IMR-90 (cell line): ENCODE measurements at regions not wholly inside any gene's neighbourhood (a gene's known extent, or its start where the extent isn't known, plus 50 kb on each side); places are given as distances from the start of the nearest gene placed in this dataset.

ENCODE experiments used
- ATAC-seq: fragments of 200-7000 bp; cut with Tn5 transposase; 2 replicates; pipeline ENCODE4 v1.9.1; 2020; ENCODE audit warnings: low read depth, mild to moderate bottlenecking, moderate library complexity
- BruUV-seq: library from RNA; stranded (reverse); fragments of 400-500 nt; replicated peaks from 2 replicates; lab custom pipeline; 2021; lab: Mats Ljungman, UMichigan
- CTCF ChIA-PET: fragments of 300-600 bp; formaldehyde crosslinking; extraction: SDS; loops from one replicate; lab custom pipeline; 2021; ENCODE audit warnings: antibody characterized with exemption; lab: Yijun Ruan, JAX
- POLR2A ChIA-PET: fragments of 300-600 bp; sonication (Branson Sonifier 250); formaldehyde crosslinking; loops from one replicate; lab custom pipeline; 2022; ENCODE audit warnings: antibody characterized with exemption; ENCODE audit not compliant: unreplicated experiment; lab: Charles Lee
- DNase-seq: peaks from one replicate; pipeline ENCODE4 v3.0.0; 2013
- H2AFZ ChIP-seq: replicated peaks from 2 replicates; pipeline ENCODE3; 2013; ENCODE audit warnings: low read length, mild to moderate bottlenecking; ENCODE audit not compliant: poor library complexity
- H2AK5ac ChIP-seq: 2 replicates; pipeline ENCODE4 v1.6.1; 2013; ENCODE audit warnings: low read depth, low read length, inconsistent platforms
- H2AK9ac ChIP-seq: replicated peaks from 2 replicates; pipeline ENCODE3; 2013; ENCODE audit warnings: mild to moderate bottlenecking, low read depth, low read length, moderate library complexity; ENCODE audit not compliant: poor library complexity
- H2BK120ac ChIP-seq: 2 replicates; pipeline ENCODE4 v1.6.1; 2013; ENCODE audit warnings: low read depth, low read length, inconsistent platforms
- H2BK15ac ChIP-seq: 3 replicates; pipeline ENCODE4 v1.6.1; 2013; ENCODE audit warnings: low read depth, low read length, inconsistent platforms
- H2BK20ac ChIP-seq: 2 replicates; pipeline ENCODE4 v1.6.1; 2013; ENCODE audit warnings: low read depth, mild to moderate bottlenecking, inconsistent platforms, low read length, moderate library complexity
- H2BK5ac ChIP-seq: 2 replicates; pipeline ENCODE4 v1.6.1; 2013; ENCODE audit warnings: mild to moderate bottlenecking, low read depth, low read length, inconsistent platforms; ENCODE audit not compliant: poor library complexity, severe bottlenecking
- H3K14ac ChIP-seq: replicated peaks from 2 replicates; pipeline ENCODE4 v1.6.1; 2013; ENCODE audit warnings: low read depth, low read length, inconsistent platforms
- H3K18ac ChIP-seq: 2 replicates; pipeline ENCODE4 v1.6.1; 2013; ENCODE audit warnings: low read depth, low read length, control low read depth
- H3K23ac ChIP-seq: 2 replicates; pipeline ENCODE4 v1.6.1; 2013; ENCODE audit warnings: low read depth, low read length, inconsistent platforms
- H3K27ac ChIP-seq: 2 replicates; pipeline ENCODE4 v1.5.1; 2013; ENCODE audit warnings: mild to moderate bottlenecking, control low read depth, low read length; ENCODE audit not compliant: insufficient read depth
- H3K27me3 ChIP-seq: 2 replicates; pipeline ENCODE4 v1.6.1; 2013; ENCODE audit warnings: low read length; ENCODE audit not compliant: control insufficient read depth, insufficient read depth
- H3K36me3 ChIP-seq: 2 replicates; pipeline ENCODE4 v1.6.1; 2013; ENCODE audit warnings: low read length, mixed read lengths; ENCODE audit not compliant: control insufficient read depth, insufficient read depth
- H3K4ac ChIP-seq: 2 replicates; pipeline ENCODE4 v1.6.1; 2013; ENCODE audit warnings: low read depth, low read length, inconsistent platforms
- H3K4me1 ChIP-seq: 2 replicates; pipeline ENCODE4 v1.6.1; 2013; ENCODE audit warnings: low read length, mixed read lengths; ENCODE audit not compliant: control insufficient read depth, insufficient read depth
- H3K4me2 ChIP-seq: 2 replicates; pipeline ENCODE4 v1.6.1; 2013; ENCODE audit warnings: low read depth, mild to moderate bottlenecking, control low read depth, low read length, moderate library complexity
- H3K4me3 ChIP-seq: 2 replicates; pipeline ENCODE4 v1.5.1; 2013; ENCODE audit warnings: low read depth, mild to moderate bottlenecking, control low read depth, low read length, moderate library complexity; ENCODE audit not compliant: insufficient read depth
- H3K56ac ChIP-seq: 2 replicates; pipeline ENCODE4 v1.6.1; 2013; ENCODE audit warnings: low read length, inconsistent platforms; ENCODE audit not compliant: insufficient read depth; ENCODE audit errors: extremely low read depth
- H3K79me1 ChIP-seq, 2 experiments: 2 replicates each; pipeline ENCODE4 v1.6.1; 2013; ENCODE audit warnings: low read length in 2 of 2, inconsistent platforms in 1 of 2, low read depth in 1 of 2
- H3K9ac ChIP-seq: 2 replicates; pipeline ENCODE4 v1.6.1; 2013; ENCODE audit warnings: low read depth, low read length, control low read depth
- H3K9me1 ChIP-seq: 2 replicates; pipeline ENCODE4 v1.6.1; 2013; ENCODE audit warnings: low read length, inconsistent platforms; ENCODE audit not compliant: insufficient read depth
- H3K9me3 ChIP-seq: 2 replicates; pipeline ENCODE4 v1.6.1; 2013; ENCODE audit warnings: low read length; ENCODE audit not compliant: control insufficient read depth, insufficient read depth
- H4K20me1 ChIP-seq: 2 replicates; pipeline ENCODE4 v1.6.1; 2013; ENCODE audit warnings: low read length, inconsistent platforms; ENCODE audit not compliant: insufficient read depth
- H4K5ac ChIP-seq: 2 replicates; pipeline ENCODE4 v1.6.1; 2013; ENCODE audit warnings: mild to moderate bottlenecking, low read depth, low read length, control low read depth
- H4K8ac ChIP-seq, 2 experiments: 2 replicates each; pipeline ENCODE4 v1.6.1; 2013; ENCODE audit warnings: low read depth in 2 of 2, low read length in 2 of 2, control low read depth in 1 of 2, inconsistent platforms in 1 of 2
- H4K91ac ChIP-seq: 2 replicates; pipeline ENCODE4 v1.6.1; 2013; ENCODE audit warnings: low read depth, low read length, inconsistent platforms; ENCODE audit not compliant: insufficient read depth
- CEBPB ChIP-seq: IDR thresholded peaks from 2 replicates; pipeline ENCODE4 v1.6.1; 2012; ENCODE audit warnings: low read depth, low read length, improper control_type of control experiment
- CHD1 ChIP-seq: IDR thresholded peaks from 2 replicates; pipeline ENCODE4 v1.6.1; 2012; ENCODE audit warnings: low read depth, low read length, improper control_type of control experiment
- FOS ChIP-seq: fragments of 150-350 bp; IDR thresholded peaks from 2 replicates; pipeline ENCODE4 v1.6.1; 2016; ENCODE audit warnings: low read depth, low read length
- MAFK ChIP-seq: IDR thresholded peaks from 2 replicates; pipeline ENCODE4 v1.6.1; 2012; ENCODE audit warnings: low read depth, low read length, improper control_type of control experiment
- MXI1 ChIP-seq: IDR thresholded peaks from 2 replicates; pipeline ENCODE4 v1.6.1; 2012; ENCODE audit warnings: low read depth, mild to moderate bottlenecking, low read length, moderate library complexity, borderline replicate concordance
- POLR2A ChIP-seq: IDR thresholded peaks from 2 replicates; pipeline ENCODE4 v1.6.1; 2012; ENCODE audit warnings: mild to moderate bottlenecking, low read depth, low read length
- RCOR1 ChIP-seq: IDR thresholded peaks from 2 replicates; pipeline ENCODE4 v1.6.1; 2012; ENCODE audit warnings: mild to moderate bottlenecking, low read length, improper control_type of control experiment; ENCODE audit not compliant: insufficient replicate concordance
- RFX5 ChIP-seq: IDR thresholded peaks from 2 replicates; pipeline ENCODE4 v1.8.0; 2012; ENCODE audit warnings: low read depth, mild to moderate bottlenecking, low read length, moderate library complexity
- SMC3 ChIP-seq: fragments of 150-350 bp; IDR thresholded peaks from 2 replicates; pipeline ENCODE4 v1.6.1; 2016; ENCODE audit warnings: low read depth, mild to moderate bottlenecking, antibody characterized with exemption, low read length, moderate library complexity
- WGBS, 2 experiments: methylation state at CpG; one replicate each; pipeline versions ENCODE4 v1.1.5 to v1.1.7; 2013; ENCODE audit warnings: missing lambda C conversion rate in 2 of 2; ENCODE audit not compliant: insufficient read length in 1 of 2; ENCODE audit errors: extremely low coverage in 2 of 2; 5-methylcytosine and 5-hydroxymethylcytosine counted together
- dilution Hi-C: fragments of 300-500 bp; cut with HindIII; formaldehyde crosslinking; loops from one replicate; pipeline ENCODE4 v1.14.3; 2018; ENCODE audit warnings: low sequenced_read_pairs; ENCODE audit not compliant: unreplicated experiment
- in situ Hi-C: fragments of 300-500 bp; cut with MboI; formaldehyde crosslinking; loops from 3 replicates; pipeline ENCODE4 v1.14.3; 2019; ENCODE audit warnings: low sequenced_read_pairs, inconsistent platforms, mixed read lengths
- intact Hi-C: fragments of 100-400 bp; cut with micrococcal nuclease; formaldehyde crosslinking; loops from 2 replicates; pipeline ENCODE4 v1.10.0; 2022
- TF ChIP-seq, protein P1 (sequence below): fragments of 150-350 bp; IDR thresholded peaks from 2 replicates; pipeline ENCODE4 v1.6.1; 2016; ENCODE audit warnings: low read depth, mild to moderate bottlenecking, low read length, moderate library complexity, borderline replicate concordance
- TF ChIP-seq, protein P2 (sequence below): fragments of 150-350 bp; IDR thresholded peaks from 2 replicates; pipeline ENCODE4 v1.6.1; 2017; ENCODE audit warnings: mild to moderate bottlenecking, antibody characterized with exemption, low read length, low read depth
- TF ChIP-seq, protein P3 (sequence below): conservative IDR thresholded peaks from 2 replicates; pipeline ENCODE4 v1.5.1; 2012; ENCODE audit warnings: mild to moderate bottlenecking, low read depth, low read length, improper control_type of control experiment

DNA sequence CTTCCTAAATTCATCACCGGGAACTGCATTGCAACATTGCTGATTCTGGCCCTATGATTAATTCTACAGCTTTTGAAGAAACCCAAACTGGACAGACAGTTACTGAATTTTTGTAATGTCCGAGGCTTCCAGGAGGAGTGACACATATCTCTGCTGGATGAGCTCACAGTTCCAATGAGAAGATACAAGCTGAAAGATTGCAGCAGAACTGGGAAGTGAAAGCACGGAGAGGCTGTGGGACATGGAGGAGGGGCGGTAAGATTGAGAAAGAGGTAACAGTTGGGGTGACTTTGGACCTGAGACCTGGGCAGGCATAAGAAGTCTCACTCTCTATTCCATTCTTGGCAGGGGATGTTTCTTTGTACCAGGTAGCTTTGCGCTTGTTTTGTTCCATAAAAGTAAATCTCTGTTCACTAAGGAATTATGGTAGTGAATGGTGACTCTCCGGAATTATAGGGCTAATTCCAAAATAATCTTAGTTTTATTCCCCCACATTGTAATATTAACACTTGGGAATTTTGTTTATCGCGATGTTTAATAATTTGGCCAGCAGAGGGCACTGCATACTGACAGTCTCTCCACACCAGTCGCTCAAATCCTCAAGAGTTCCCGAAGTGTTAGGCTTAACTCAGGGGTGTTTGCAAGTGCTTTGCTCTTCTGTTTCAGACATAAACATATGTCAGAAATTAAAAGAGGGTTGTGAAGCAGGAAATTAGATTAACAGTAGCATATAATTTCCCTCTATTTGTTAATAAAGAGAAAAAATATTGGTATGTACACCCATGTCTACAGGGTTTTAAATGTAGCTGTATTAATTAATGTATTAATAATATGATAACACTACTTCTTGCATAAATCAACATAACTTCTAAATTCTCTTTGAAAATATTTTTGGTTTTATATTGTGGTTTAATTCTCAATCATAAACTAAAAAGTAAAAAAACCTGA, 201.4 kb downstream of the SOCS6 start (continued):
- TF ChIP-seq, protein P1, sequence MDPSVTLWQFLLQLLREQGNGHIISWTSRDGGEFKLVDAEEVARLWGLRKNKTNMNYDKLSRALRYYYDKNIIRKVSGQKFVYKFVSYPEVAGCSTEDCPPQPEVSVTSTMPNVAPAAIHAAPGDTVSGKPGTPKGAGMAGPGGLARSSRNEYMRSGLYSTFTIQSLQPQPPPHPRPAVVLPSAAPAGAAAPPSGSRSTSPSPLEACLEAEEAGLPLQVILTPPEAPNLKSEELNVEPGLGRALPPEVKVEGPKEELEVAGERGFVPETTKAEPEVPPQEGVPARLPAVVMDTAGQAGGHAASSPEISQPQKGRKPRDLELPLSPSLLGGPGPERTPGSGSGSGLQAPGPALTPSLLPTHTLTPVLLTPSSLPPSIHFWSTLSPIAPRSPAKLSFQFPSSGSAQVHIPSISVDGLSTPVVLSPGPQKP, result no peak
- no peak for TF ChIP-seq RCOR1

DNA sequence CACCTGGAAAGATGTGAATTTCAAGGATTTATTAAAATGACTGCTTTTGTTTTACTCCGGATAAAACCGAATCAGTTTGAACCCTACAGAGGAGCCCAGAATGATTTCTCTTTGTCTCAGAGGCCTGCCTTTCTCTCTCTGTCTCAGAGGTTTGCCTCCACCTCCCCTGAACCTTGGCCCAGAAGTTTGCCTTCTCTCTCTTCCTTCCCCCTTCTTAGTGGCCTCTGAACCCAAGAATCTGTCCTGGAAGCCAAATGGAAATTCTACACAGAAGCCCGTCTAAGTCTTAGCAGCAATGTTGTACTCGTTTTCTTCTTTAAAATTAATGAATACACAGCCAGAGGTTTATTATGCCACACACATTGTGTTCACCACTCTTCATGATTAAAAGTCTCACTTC, 200.7 kb downstream of the SOCS6 start:
- ChIA-PET CTCF (interaction anchor here (0.7 to 0.9 kb wide), 4 partner anchors 9 to 15 kb away, joined by 3 read pairs; no protein-coding TSS in a partner anchor), POLR2A (no interaction called here)
- Histone ChIP-seq H4K8ac (no peak overlapping the region), H3K23ac (no peak overlapping the region), H3K4me1 (peaks cover 6% of the 10 kb centered on the region; the same call in 1 of the 2 replicates), H3K27me3 (peaks cover 6% of the 10 kb centered on the region), H2BK120ac (no peak overlapping the region), H3K79me1 (no peaks in the 10 kb centered on the region), H2AK5ac (no peak overlapping the region), H3K27ac (no peak overlapping the region), H3K18ac (no peak overlapping the region), H3K56ac (no peak overlapping the region), H3K4ac (no peak overlapping the region), H3K4me3 (no peak overlapping the region), H2BK20ac (no peak overlapping the region), H3K9me3 (no peaks in the 10 kb centered on the region), H4K5ac (no peak overlapping the region), H2BK5ac (no peak overlapping the region), H4K20me1 (no peaks in the 10 kb centered on the region), H3K14ac (no peak overlapping the region), H2AFZ (peak overlapping the region; percentile 64), H3K9ac (no peak overlapping the region), H4K91ac (no peak overlapping the region), H2AK9ac (no peak overlapping the region), H3K9me1 (no peaks in the 10 kb centered on the region), H2BK15ac (no peak overlapping the region), H3K36me3 (no peaks in the 10 kb centered on the region), H3K4me2 (peak overlapping the region; percentile 97)
- intact Hi-C loops, result no loop called here
- dilution Hi-C loops, result no loop called here
- ATAC-seq (no peak; the same call in 1 of the 2 replicates), DNase-seq (no peak)
- in situ Hi-C loops, result no loop called here
- 60% methylated on average over 2 of the region's 4 CpGs; no CpG with 5 or more reads in 1 of the 2 experiments for WGBS, 2 experiments
- TF ChIP-seq MXI1 (no peak), SMC3 (no peak), CEBPB (no peak), RFX5 (no peak), CHD1 (no peak), MAFK (no peak), FOS (no peak), POLR2A (no peak)
- TF ChIP-seq, protein P2, sequence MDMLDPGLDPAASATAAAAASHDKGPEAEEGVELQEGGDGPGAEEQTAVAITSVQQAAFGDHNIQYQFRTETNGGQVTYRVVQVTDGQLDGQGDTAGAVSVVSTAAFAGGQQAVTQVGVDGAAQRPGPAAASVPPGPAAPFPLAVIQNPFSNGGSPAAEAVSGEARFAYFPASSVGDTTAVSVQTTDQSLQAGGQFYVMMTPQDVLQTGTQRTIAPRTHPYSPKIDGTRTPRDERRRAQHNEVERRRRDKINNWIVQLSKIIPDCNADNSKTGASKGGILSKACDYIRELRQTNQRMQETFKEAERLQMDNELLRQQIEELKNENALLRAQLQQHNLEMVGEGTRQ, result no peak
- TF ChIP-seq, protein P3, sequence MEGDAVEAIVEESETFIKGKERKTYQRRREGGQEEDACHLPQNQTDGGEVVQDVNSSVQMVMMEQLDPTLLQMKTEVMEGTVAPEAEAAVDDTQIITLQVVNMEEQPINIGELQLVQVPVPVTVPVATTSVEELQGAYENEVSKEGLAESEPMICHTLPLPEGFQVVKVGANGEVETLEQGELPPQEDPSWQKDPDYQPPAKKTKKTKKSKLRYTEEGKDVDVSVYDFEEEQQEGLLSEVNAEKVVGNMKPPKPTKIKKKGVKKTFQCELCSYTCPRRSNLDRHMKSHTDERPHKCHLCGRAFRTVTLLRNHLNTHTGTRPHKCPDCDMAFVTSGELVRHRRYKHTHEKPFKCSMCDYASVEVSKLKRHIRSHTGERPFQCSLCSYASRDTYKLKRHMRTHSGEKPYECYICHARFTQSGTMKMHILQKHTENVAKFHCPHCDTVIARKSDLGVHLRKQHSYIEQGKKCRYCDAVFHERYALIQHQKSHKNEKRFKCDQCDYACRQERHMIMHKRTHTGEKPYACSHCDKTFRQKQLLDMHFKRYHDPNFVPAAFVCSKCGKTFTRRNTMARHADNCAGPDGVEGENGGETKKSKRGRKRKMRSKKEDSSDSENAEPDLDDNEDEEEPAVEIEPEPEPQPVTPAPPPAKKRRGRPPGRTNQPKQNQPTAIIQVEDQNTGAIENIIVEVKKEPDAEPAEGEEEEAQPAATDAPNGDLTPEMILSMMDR, result no peak
- BruUV-seq, result no TSS peak
